BE2C (cell line): ENCODE measurements at regions not wholly inside any gene's neighbourhood (a gene's known extent, or its start where the extent isn't known, plus 50 kb on each side); places are given as distances from the start of the nearest gene placed in this dataset.
A peak's percentile ranks its signal among the peaks of the same experiment; 100 is the strongest.

Source experiments
- DNase-seq: peaks from one replicate; pipeline ENCODE4 v3.0.0-alpha.2; 2020
- H3K27me3 ChIP-seq: fragments of 250-450 bp; sonication (Bioruptor Pico); 2 replicates; pipeline ENCODE4 v1.5.1; 2020; ENCODE audit warnings: mild to moderate bottlenecking
- H3K36me3 ChIP-seq: fragments of 250-450 bp; sonication (Bioruptor Pico); 2 replicates; pipeline ENCODE4 v1.5.1; 2020; ENCODE audit warnings: mild to moderate bottlenecking
- H3K4me1 ChIP-seq: fragments of 250-450 bp; sonication (Bioruptor Pico); 2 replicates; pipeline ENCODE4 v1.5.1; 2020
- H3K4me3 ChIP-seq: 2 replicates; pipeline ENCODE4 v1.5.1; 2011; ENCODE audit warnings: low read depth, low read length
- H3K9me3 ChIP-seq: fragments of 250-450 bp; sonication (Bioruptor Pico); 2 replicates; pipeline ENCODE4 v1.5.1; 2020
- CTCF ChIP-seq: IDR thresholded peaks from 2 replicates; pipeline ENCODE4 v1.5.1; 2012; ENCODE audit warnings: mild to moderate bottlenecking, low read depth, low read length

DNA sequence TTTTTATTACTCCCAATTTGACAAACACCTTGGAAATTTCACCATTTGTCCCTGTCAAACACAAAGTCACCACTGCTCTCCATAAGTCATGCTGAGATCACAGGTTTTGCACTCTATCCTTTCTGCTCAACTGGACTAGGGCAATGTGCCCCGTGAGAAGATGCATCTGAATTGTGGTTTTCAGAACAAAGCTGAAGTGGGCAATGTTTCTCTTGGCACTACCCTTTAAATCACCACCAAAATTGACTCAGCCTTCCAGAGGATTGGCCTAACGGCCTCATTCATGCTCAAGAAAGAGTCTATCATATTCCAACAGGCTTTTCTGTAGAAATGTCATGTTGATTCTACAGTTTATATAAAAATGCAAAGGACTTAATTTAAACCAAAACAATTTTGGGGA is 81.0 kb upstream of the TRIO start:
- H3K4me3 ChIP-seq: no peak overlapping the region
- no peak for DNase-seq
- H3K36me3 ChIP-seq: no peaks in the 10 kb centered on the region
- TF ChIP-seq CTCF: no peak
- H3K27me3 ChIP-seq: 0 out of 2 replicates have a peak, but pooled peaks cover 4% of the 10 kb centered on the region
- H3K4me1 ChIP-seq: no peaks in the 10 kb centered on the region
- H3K9me3 ChIP-seq: peaks cover 2% of the 10 kb centered on the region; the same call in 1 of the 2 replicates

DNA sequence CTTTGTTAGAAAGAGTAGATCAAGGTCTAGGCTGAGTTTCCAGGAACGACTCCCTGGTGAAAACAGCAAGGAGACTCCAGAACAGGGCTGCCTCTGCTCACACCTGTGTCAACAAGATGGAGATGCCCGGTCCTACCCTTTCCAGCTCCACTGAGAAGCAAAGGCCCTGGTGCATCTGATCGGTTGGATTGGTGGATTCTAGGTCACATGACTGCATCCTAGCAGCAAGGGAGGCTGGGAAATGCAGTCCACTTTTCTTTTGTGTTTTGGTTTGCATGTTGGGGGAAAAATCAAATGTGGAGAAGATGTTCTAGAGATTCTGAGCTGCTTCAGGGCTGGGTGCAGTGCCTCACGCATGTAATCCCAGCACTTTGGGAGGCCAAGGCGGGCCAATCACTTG is 82.0 kb upstream of the TRIO start:
- Histone ChIP-seq H3K27me3 (0 out of 2 replicates have a peak, but pooled peaks cover 4% of the 10 kb centered on the region), H3K9me3 (peaks cover 2% of the 10 kb centered on the region; the same call in 1 of the 2 replicates), H3K36me3 (no peaks in the 10 kb centered on the region), H3K4me1 (no peaks in the 10 kb centered on the region), H3K4me3 (no peak overlapping the region)
- no peak for TF ChIP-seq CTCF
- peak; percentile 26 for DNase-seq

DNA sequence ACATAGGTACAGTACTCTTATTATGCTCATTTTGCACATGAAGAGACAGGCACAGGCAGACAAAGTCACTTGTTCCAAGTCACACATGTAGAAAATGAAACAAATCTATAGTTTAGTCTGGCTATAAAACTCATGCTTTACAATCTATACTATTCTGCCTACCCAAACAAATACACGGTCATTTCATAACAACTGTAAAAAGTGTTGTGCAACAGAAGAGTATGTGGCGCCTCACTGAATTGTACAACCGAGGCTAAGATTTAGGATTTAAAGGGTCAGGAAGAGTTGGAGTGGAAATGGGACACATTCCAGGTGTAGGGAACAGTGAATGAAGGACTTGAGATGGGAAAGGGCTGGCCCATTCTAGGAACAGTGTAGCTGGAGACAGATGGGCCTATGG is 82.9 kb upstream of the TRIO start:
- no peak for DNase-seq
- Histone ChIP-seq H3K36me3 (no peaks in the 10 kb centered on the region), H3K27me3 (0 out of 2 replicates have a peak, but pooled peaks cover 4% of the 10 kb centered on the region), H3K4me3 (no peak overlapping the region), H3K9me3 (peaks cover 2% of the 10 kb centered on the region; the same call in 1 of the 2 replicates), H3K4me1 (no peaks in the 10 kb centered on the region)
- no peak for TF ChIP-seq CTCF

- Histone ChIP-seq H3K4me3 (no peak overlapping the region), H3K27me3 (0 out of 2 replicates have a peak, but pooled peaks cover 4% of the 10 kb centered on the region), H3K36me3 (no peaks in the 10 kb centered on the region), H3K4me1 (no peaks in the 10 kb centered on the region), H3K9me3 (peaks cover 2% of the 10 kb centered on the region; the same call in 1 of the 2 replicates)
- TF ChIP-seq CTCF: no peak
- no peak for DNase-seq
These were observed 83.3 kb upstream of the TRIO start for GRCh38 chr5:14059810-14060209.

DNA sequence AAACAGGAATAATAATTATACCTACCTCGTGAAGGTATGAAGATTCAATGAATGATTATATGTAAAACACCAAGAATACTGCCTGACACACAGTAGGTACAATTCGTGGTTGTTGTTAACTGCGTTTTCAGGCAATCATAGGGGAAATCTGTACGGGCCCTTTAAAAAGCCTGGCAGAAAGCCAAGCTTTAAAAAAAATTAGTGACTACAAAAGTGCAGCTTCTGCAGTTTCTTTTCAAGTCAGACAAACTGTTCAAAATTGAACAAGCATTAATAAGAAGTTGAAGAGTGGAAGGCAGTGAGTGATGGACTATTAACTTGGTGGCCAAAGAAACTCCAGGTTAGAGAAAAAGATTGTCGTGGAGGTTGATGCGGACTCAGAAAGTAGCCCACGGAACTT is 85.9 kb upstream of the TRIO start:
- peaks cover 2% of the 10 kb centered on the region; the same call in 1 of the 2 replicates for H3K9me3 ChIP-seq
- H3K27me3 ChIP-seq: peaks cover 4% of the 10 kb centered on the region; the same call in 1 of the 2 replicates
- H3K4me3 ChIP-seq: no peak overlapping the region
- no peaks in the 10 kb centered on the region for H3K36me3 ChIP-seq
- TF ChIP-seq CTCF: no peak
- no peaks in the 10 kb centered on the region for H3K4me1 ChIP-seq
- DNase-seq: no peak

DNA sequence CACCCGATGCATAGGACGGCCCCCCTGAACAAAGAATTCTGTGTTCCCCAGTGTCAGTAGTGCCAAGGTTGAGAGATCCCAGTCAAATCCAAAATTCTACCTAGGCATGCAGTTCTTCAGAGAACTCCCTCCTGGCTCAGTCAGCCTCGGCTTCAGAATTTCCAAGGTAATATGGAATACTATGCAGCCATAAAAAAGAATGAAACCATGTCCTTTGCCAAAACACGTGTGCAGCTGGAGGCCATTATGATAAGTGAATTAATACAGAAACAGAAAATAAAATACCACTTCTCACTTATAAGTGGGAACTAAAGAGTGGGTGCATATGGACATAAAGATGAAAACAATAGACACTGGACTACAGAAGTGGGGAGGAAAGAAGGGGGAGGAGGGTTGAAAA is 87.1 kb upstream of the TRIO start:
- Histone ChIP-seq H3K36me3 (no peaks in the 10 kb centered on the region), H3K9me3 (no peaks in the 10 kb centered on the region; the same call in 1 of the 2 replicates), H3K27me3 (peaks cover 4% of the 10 kb centered on the region; the same call in 1 of the 2 replicates), H3K4me3 (no peak overlapping the region), H3K4me1 (no peaks in the 10 kb centered on the region)
- no peak for DNase-seq
- no peak for TF ChIP-seq CTCF
